ENCODE measurements at regions not wholly inside any gene's neighbourhood (a gene's known extent, or its start where the extent isn't known, plus 50 kb on each side); places are given as distances from the start of the nearest gene placed in this dataset.

- no peak overlapping the region for H3K27ac ChIP-seq (ENCODE audit: low read length)
- no peaks in the 10 kb centered on the region for H3K27me3 ChIP-seq (ENCODE audit: insufficient read depth, low read depth, low read length)
- no peak for TF ChIP-seq EP300 (conservative IDR thresholded peaks at IDR 0.05; ENCODE audit: poor library complexity, severe bottlenecking)
- no peak for TF ChIP-seq CTCF (IDR thresholded peaks at IDR 0.05; ENCODE audit: poor library complexity, severe bottlenecking)
- no peak for TF ChIP-seq POLR2AphosphoS5 (IDR thresholded peaks at IDR 0.05)
- no peak for TF ChIP-seq MXI1 (conservative IDR thresholded peaks at IDR 0.05; ENCODE audit: poor library complexity, severe bottlenecking)
- no peak for TF ChIP-seq REST (IDR thresholded peaks at IDR 0.05; ENCODE audit: borderline replicate concordance)
- no peak for TF ChIP-seq TAF1 (IDR thresholded peaks at IDR 0.05; ENCODE audit: low read depth)
- no peak for TF ChIP-seq RAD21 (conservative IDR thresholded peaks at IDR 0.05)
- no peak for TF ChIP-seq SMC3 (conservative IDR thresholded peaks at IDR 0.05; ENCODE audit: poor library complexity)
- TF ChIP-seq EZH2 (IDR thresholded peaks at IDR 0.05; ENCODE audit: borderline replicate concordance, insufficient read depth, low read length, poor library complexity, severe bottlenecking) = no peak
- no peaks in the 10 kb centered on the region for H3F3A ChIP-seq (ENCODE audit: insufficient read depth, low read length, poor library complexity, severe bottlenecking)
- no peak overlapping the region for H3K9ac ChIP-seq (ENCODE audit: low read length)
- H3K36me3 ChIP-seq (ENCODE audit: insufficient read depth, low read length) = no peaks in the 10 kb centered on the region
- no peak overlapping the region for H3K4me3 ChIP-seq (ENCODE audit: low read length)
- no peaks in the 10 kb centered on the region for H4K20me1 ChIP-seq (ENCODE audit: insufficient read depth)
- no peak overlapping the region for H2AFZ ChIP-seq (ENCODE audit: low read depth, low read length)
- H3K4me2 ChIP-seq (ENCODE audit: low read length) = no peak overlapping the region
- H3K9me2 ChIP-seq (ENCODE audit: insufficient read depth, low read length) = no peaks in the 10 kb centered on the region
- no peaks in the 10 kb centered on the region for H3K79me2 ChIP-seq (replicated peaks; ENCODE audit: insufficient read depth, low read length)
- peaks cover 5% of the 10 kb centered on the region for H3K9me3 ChIP-seq (ENCODE audit: low read length)
Observed at GRCh38 chr14:76678244-76678800, 82.9 kb upstream of the VASH1 start.

- H3K27me3 ChIP-seq (ENCODE audit: insufficient read depth, low read depth, low read length) = no peaks in the 10 kb centered on the region
- H3K9me3 ChIP-seq (ENCODE audit: low read length) = peaks cover 5% of the 10 kb centered on the region
- H3K9ac ChIP-seq (ENCODE audit: low read length) = no peak overlapping the region
- no peaks in the 10 kb centered on the region for H3K36me3 ChIP-seq (ENCODE audit: insufficient read depth, low read length)
- no peaks in the 10 kb centered on the region for H3F3A ChIP-seq (ENCODE audit: insufficient read depth, low read length, poor library complexity, severe bottlenecking)
- no peak overlapping the region for H3K27ac ChIP-seq (ENCODE audit: low read length)
- no peak for TF ChIP-seq SMC3 (conservative IDR thresholded peaks at IDR 0.05; ENCODE audit: poor library complexity)
- TF ChIP-seq EZH2 (IDR thresholded peaks at IDR 0.05; ENCODE audit: borderline replicate concordance, insufficient read depth, low read length, poor library complexity, severe bottlenecking) = no peak
- no peak for TF ChIP-seq EP300 (conservative IDR thresholded peaks at IDR 0.05; ENCODE audit: poor library complexity, severe bottlenecking)
- no peak for TF ChIP-seq REST (IDR thresholded peaks at IDR 0.05; ENCODE audit: borderline replicate concordance)
- TF ChIP-seq MXI1 (conservative IDR thresholded peaks at IDR 0.05; ENCODE audit: poor library complexity, severe bottlenecking) = no peak
- no peak for TF ChIP-seq POLR2AphosphoS5 (IDR thresholded peaks at IDR 0.05)
- TF ChIP-seq TAF1 (IDR thresholded peaks at IDR 0.05; ENCODE audit: low read depth) = no peak
- TF ChIP-seq CTCF (IDR thresholded peaks at IDR 0.05; ENCODE audit: poor library complexity, severe bottlenecking) = no peak
- H2AFZ ChIP-seq (ENCODE audit: low read depth, low read length) = no peak overlapping the region
- H3K9me2 ChIP-seq (ENCODE audit: insufficient read depth, low read length) = no peaks in the 10 kb centered on the region
- no peaks in the 10 kb centered on the region for H3K79me2 ChIP-seq (replicated peaks; ENCODE audit: insufficient read depth, low read length)
- H3K4me2 ChIP-seq (ENCODE audit: low read length) = no peak overlapping the region
- no peaks in the 10 kb centered on the region for H4K20me1 ChIP-seq (ENCODE audit: insufficient read depth)
- H3K4me3 ChIP-seq (ENCODE audit: low read length) = no peak overlapping the region
Observed at GRCh38 chr14:76682367-76682766, 78.9 kb upstream of the VASH1 start.

All from neural cell (in vitro differentiated cells).